GM12891 (cell line): ENCODE measurements at regions not wholly inside any gene's neighbourhood (a gene's known extent, or its start where the extent isn't known, plus 50 kb on each side); places are given as distances from the start of the nearest gene placed in this dataset.
"Not testable (repeated sequence)": the region's sequence is repeated elsewhere in the genome, so short reads cannot be mapped to it uniquely, and the experiment has no call there.

Experiments used
- DNase-seq: peaks from one replicate; pipeline ENCODE4 v3.0.0; 2011; ENCODE audit warnings: low spot score; ENCODE audit not compliant: insufficient read length
- FAIRE-seq: peaks from 2 replicates; lab custom pipeline; 2011; peaks lifted over from hg19 to GRCh38; lab: Jason Lieb, UNC
- PAX5 ChIP-seq: IDR thresholded peaks from 2 replicates; pipeline ENCODE4 v1.6.1; 2011; ENCODE audit warnings: low read length, moderate library complexity, mild to moderate bottlenecking; ENCODE audit not compliant: insufficient read depth, severe bottlenecking
- POLR2A ChIP-seq: IDR thresholded peaks from 2 replicates; pipeline ENCODE4 v1.6.1; 2011; ENCODE audit warnings: low read depth, low read length, control low read depth
- POLR2AphosphoS5 ChIP-seq: IDR thresholded peaks from 2 replicates; pipeline ENCODE4 v1.6.1; 2011; ENCODE audit warnings: low read depth, low read length, control low read depth
- POU2F2 ChIP-seq: IDR thresholded peaks from 2 replicates; pipeline ENCODE4 v1.6.1; 2011; ENCODE audit warnings: low read depth, mild to moderate bottlenecking, control low read depth, low read length, moderate library complexity
- SPI1 ChIP-seq: IDR thresholded peaks from 2 replicates; pipeline ENCODE4 v1.6.1; 2011; ENCODE audit warnings: low read depth, low read length, control low read depth
- TAF1 ChIP-seq: IDR thresholded peaks from 2 replicates; pipeline ENCODE4 v1.6.1; 2011; ENCODE audit warnings: low read depth, low read length, control low read depth

DNA sequence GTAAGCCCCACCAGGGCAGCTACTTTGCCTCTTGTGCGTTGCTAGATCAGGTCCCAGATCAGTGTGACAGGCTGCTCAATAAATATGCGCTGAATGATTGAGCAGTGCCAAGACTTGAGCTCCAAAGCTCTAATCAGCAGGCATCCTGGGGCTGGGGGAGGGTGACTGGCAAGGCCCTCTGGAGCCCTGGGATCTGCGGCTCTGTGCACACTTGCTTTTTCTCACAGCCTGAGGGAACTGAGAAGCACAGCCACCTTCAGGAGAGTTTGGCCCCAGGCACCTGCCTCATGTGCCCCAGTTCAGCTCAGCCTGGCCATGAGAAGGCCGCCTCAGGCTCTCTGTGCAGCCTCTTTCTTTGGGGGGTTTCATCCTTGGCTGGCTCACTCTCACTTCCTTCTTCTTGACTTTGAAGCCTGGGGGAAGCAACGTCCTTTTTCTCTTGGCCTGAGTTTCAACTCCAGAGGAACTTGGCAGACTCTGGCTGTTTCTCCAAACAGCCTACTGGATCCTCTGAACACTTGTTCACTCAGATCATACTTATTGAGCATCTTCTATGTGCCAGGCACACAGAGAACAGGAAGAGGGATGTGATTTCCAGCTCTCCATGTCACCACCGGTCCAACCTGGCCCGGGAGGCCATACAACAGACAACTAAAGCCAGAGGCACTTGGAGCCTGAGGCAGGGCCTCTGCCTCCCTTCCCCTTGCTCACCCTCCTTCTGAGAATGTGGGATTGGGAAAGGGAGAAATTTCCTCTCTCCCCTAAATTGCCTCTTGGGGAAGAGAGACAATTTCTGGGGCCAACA, 114.0 kb downstream of the VEGFA start:
- FAIRE-seq (no peak), DNase-seq (peak; percentile 58)
- TF ChIP-seq POLR2AphosphoS5 (no peak), SPI1 (peak; percentile 97), POLR2A (no peak)

GRCh38 chr6:43882690-43883448, 112.9 kb downstream of the VEGFA start:
- not testable (repeated sequence) for FAIRE-seq, DNase-seq

DNA sequence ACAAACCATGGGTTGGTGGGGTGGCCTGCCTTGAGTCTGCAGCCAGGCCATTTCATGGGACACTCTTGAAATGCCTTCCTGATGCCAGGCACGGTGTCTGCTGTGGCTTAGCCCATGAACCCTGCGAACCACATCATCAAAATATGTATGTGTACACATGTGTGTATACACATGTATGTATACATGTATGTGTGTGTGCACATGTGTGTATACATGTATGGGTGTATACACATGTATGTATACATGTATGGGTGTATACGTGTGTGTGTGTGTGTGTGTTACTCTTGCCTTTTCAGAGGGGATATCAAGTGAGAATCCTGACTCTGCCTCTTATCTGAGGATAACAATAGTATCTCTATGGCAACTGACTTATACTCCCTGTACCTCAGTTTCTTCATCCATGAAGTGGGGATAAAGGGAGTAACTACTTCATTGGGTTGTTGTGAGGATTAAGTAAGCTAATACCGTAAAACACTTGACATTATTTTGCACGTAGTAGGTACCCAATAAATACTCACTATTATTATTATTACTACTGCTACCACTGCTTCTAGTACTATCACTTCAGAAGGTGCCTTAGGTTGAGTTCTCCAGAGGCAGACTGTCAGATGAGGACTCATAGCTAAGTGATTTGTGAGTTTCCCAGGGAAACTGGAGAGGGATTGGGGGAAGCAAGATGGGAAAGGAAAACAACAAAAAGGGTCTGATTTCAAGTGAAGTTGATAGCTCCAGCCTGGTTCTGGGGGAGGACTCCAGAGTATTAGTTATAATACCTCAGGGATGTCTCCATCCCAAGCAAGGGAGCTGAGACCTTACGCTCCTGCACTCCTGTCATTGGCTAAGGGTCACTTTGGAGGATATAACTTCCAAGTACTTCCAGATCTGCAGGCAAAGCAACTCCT, 110.5 kb downstream of the VEGFA start:
- DNase-seq (no peak), FAIRE-seq (no peak)
- TF ChIP-seq SPI1, result no peak
- TF ChIP-seq POLR2A, result no peak
- no peak for TF ChIP-seq PAX5
- TF ChIP-seq POU2F2, result no peak
- no peak for TF ChIP-seq POLR2AphosphoS5
- no peak for TF ChIP-seq TAF1

DNA sequence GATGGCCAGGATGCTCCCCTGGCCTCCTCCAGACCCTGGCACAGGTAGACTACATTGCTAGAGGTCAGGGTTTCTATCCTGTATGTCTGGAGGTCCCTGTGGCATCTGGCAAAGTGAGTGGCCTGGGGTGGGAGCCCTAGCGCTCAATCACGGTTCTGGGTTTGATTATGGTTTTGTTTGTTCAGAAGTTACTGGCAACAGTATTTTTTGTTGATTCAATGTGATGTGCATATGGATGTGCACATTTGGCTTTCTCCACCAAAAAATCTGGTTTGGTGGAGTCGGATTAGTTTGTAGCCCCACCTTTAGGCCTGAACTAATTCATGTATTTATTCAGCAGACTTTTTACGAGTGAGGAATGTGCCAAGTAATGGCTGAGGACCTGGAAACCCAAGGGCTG, 109.7 kb downstream of the VEGFA start:
- no peak for DNase-seq
- FAIRE-seq, result no peak
- TF ChIP-seq POLR2A (no peak), POLR2AphosphoS5 (no peak), POU2F2 (no peak), PAX5 (no peak), SPI1 (no peak), TAF1 (no peak)

DNA sequence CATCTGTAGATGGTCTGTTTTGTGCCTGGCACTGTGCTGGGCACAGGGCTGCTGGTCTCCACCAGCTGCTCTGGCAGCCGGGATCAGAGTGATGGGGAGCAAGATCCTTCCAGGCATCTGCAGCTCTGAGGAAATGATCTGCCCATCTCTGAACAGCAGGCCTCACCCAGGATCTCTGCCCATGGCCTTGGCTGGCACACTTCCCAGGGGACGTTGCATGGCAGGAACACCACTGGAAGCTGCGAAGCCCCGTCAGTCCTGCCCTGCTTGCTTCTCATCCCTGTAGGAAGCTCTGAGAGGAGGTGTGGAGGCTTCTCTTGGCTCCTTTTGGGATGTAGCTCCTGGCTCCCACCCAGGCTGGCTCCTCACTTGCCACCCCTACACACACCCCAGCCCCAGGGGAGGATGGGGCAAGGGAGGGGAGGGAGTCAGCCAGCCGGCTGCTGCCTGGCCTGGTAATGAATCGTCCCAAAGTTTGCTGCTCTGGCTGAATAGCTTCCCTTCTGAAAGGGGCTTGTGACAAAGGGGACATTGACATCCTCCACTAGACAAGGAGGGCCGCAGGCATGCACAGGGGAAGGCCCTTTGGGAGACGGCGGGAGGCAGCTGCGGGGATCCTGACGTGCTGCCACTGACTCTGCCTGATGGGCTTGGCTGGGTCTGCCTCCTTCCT, 108.9 kb downstream of the VEGFA start:
- DNase-seq, result no peak
- TF ChIP-seq POLR2AphosphoS5 (no peak), SPI1 (no peak), TAF1 (no peak), PAX5 (no peak), POU2F2 (no peak), POLR2A (no peak)
- no peak for FAIRE-seq

GRCh38 chr6:43878127-43878634, 108.2 kb downstream of the VEGFA start:
- DNase-seq (no peak), FAIRE-seq (no peak)
- TF ChIP-seq POU2F2 (no peak), POLR2A (no peak), PAX5 (no peak), TAF1 (no peak), POLR2AphosphoS5 (no peak), SPI1 (no peak)

DNA sequence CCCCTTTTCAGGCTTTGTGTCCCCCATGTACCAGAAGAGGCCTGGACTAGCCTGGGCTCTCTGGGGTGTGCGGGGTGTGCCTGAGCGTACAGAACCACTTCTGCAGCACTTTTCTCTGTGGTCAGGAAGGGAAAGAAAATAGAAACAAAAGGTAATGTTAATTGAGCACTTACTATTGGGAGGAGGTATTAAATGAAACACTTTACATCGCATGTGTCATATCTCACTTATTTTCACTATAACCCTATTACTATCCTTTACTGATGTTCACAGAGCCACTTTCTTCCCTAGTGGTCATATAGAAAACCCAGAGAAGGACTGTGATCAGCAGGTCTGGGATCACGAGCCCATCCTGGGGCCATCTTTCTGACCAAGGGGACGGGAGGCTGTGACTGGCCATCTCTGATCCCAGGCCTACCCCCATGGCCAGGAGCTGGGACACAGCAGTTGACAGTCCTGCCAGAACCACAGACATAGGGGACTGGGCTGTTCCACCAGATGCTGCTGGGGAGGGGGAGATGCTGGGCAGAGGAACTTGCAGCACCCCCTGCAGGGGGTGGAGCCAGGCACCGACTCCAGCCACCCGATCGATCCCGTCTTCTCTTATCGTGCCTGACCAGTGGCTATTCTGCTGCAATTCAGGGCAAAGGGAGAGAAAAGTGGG, 107.6 kb downstream of the VEGFA start:
- no peak for TF ChIP-seq POU2F2
- no peak for TF ChIP-seq POLR2AphosphoS5
- TF ChIP-seq PAX5, result no peak
- no peak for TF ChIP-seq TAF1
- TF ChIP-seq POLR2A, result no peak
- no peak for TF ChIP-seq SPI1
- DNase-seq, result no peak
- FAIRE-seq, result no peak

GRCh38 chr6:43877036-43877435, 107.0 kb downstream of the VEGFA start:
- no peak for TF ChIP-seq POU2F2
- TF ChIP-seq TAF1, result no peak
- no peak for TF ChIP-seq POLR2AphosphoS5
- TF ChIP-seq SPI1, result no peak
- no peak for TF ChIP-seq POLR2A
- no peak for TF ChIP-seq PAX5
- DNase-seq (no peak), FAIRE-seq (no peak)
